Thyroid gland (tissue), 4 donors: ENCODE measurements at regions not wholly inside any gene's neighbourhood (a gene's known extent, or its start where the extent isn't known, plus 50 kb on each side); places are given as distances from the start of the nearest gene placed in this dataset.

Experiments used
- DNase-seq, 2 donors: peaks; one replicate each; pipeline ENCODE4 v3.0.0-alpha.2; 2019
- H3K27ac ChIP-seq, 3 donors: fragments of 200-600 bp; sonication (generic); 1 replicate in 2 of 3; 2 replicates in 1 of 3; pipeline ENCODE4 v1.5.1; 2016 to 2019; ENCODE audit warnings: mild to moderate bottlenecking in 1 of 3, moderate library complexity in 1 of 3
- H3K27me3 ChIP-seq: fragments of 200-600 bp; sonication (generic); one replicate; pipeline ENCODE4 v1.5.1; 2019
- H3K36me3 ChIP-seq, 2 donors: fragments of 200-600 bp; sonication (generic); one replicate each; pipeline ENCODE4 v1.5.1; 2016 to 2019
- H3K4me1 ChIP-seq, 2 donors: fragments of 200-600 bp; sonication (generic); one replicate each; pipeline ENCODE4 v1.5.1; 2017 to 2019
- H3K4me3 ChIP-seq, 3 donors: fragments of 200-600 bp; sonication (generic); replicated peaks in 1 of 3; 1 replicate in 2 of 3; 2 replicates in 1 of 3; pipeline ENCODE4 v1.5.1; 2016; ENCODE audit warnings: mild to moderate bottlenecking in 1 of 3
- H3K9me3 ChIP-seq: fragments of 200-600 bp; sonication (generic); one replicate; pipeline ENCODE4 v1.5.1; 2017
- CTCF ChIP-seq, 6 experiments: fragments of 200-600 bp in 3 of 6; fragments of 450-650 bp in 3 of 6; sonication (generic) in 3 of 6; IDR thresholded peaks; one replicate each; pipeline ENCODE4 v1.5.1; 2016 to 2019; ENCODE audit warnings: antibody characterized with exemption in 6 of 6, mild to moderate bottlenecking in 2 of 6, inconsistent platforms in 1 of 6, moderate library complexity in 1 of 6
- POLR2A ChIP-seq, 2 donors: fragments of 450-650 bp; IDR thresholded peaks; one replicate each; pipeline ENCODE4 v1.6.1; 2017; ENCODE audit warnings: antibody characterized with exemption in 2 of 2, mild to moderate bottlenecking in 2 of 2, moderate library complexity in 1 of 2
- WGBS, 2 donors: methylation state at CpG; one replicate each; pipeline ENCODE4 v1.1.5; 2017; 5-methylcytosine and 5-hydroxymethylcytosine counted together
- intact Hi-C: fragments of 100-400 bp; cut with DNase I; formaldehyde crosslinking; loops from one replicate; pipeline ENCODE4 v1.15.1; 2023

GRCh38 chr18:41818381-41819355 lies 136.4 kb upstream of the PIK3C3 start:
- Histone ChIP-seq H3K4me3 (no peak overlapping the region), H3K9me3 (no peaks in the 10 kb centered on the region), H3K4me1 (no peaks in the 10 kb centered on the region), H3K27ac (no peak overlapping the region), H3K27me3 (no peaks in the 10 kb centered on the region), H3K36me3 (no peaks in the 10 kb centered on the region)
- intact Hi-C loops, result no loop called here
- TF ChIP-seq POLR2A (IDR thresholded peaks at IDR 0.05), result no peak
- 78 to 86% methylated on average over 11 of the region's 11 CpGs for WGBS, 2 donors
- DNase-seq, result no peak

DNA sequence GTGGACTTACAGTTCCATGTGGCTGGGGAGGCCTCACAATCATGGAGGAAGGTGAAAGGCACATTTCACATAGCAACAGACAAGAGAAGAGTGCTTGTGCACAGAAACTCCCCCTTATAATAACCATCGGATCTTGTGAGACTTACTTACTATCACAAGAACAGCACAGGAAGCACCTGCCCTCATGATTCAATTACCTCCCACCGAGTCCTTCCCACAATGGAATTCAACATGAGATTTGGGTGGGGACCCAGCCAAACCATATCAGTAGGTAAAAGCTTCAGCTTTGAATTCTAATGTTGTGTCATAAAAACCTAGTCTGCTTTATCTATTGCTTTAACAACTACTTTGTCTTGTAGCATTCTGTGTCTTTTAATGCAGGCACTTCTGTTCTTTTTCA lies 140.4 kb upstream of the PIK3C3 start:
- intact Hi-C loops, result no loop called here
- TF ChIP-seq POLR2A (IDR thresholded peaks at IDR 0.05) (no peak), CTCF (IDR thresholded peaks at IDR 0.05) (no peak)
- no peaks in the 10 kb centered on the region for H3K27me3 ChIP-seq
- no peak overlapping the region for H3K27ac ChIP-seq
- no peaks in the 10 kb centered on the region for H3K9me3 ChIP-seq
- no peak for DNase-seq
- H3K36me3 ChIP-seq, result no peaks in the 10 kb centered on the region
- no peaks in the 10 kb centered on the region for H3K4me1 ChIP-seq
- 67 to 79% methylated on average over 2 of the region's 2 CpGs for WGBS, 2 donors
- H3K4me3 ChIP-seq, result no peak overlapping the region

DNA sequence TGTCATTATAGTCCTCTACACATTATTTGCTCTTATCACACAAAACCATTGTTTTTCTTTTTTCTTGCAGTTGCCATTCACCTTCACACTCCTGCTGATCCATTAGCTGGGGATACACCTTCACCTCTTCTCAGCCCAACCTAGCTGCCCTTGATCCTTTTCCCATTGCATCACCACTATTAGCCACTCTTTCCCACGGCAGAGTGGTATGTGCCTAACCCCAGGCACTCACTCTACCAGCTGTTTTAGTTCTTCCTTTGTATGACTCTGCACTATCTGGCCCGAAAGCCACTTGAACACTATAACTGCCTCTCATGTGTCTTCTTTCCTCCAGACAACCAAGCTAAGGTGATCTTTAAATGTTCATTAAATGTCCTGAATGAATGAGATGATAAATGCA lies 145.4 kb upstream of the PIK3C3 start:
- H3K4me1 ChIP-seq, result no peaks in the 10 kb centered on the region
- no peaks in the 10 kb centered on the region for H3K36me3 ChIP-seq
- H3K9me3 ChIP-seq, result no peaks in the 10 kb centered on the region
- no peak for DNase-seq
- TF ChIP-seq CTCF (IDR thresholded peaks at IDR 0.05), result no peak
- TF ChIP-seq POLR2A (IDR thresholded peaks at IDR 0.05), result no peak
- H3K27me3 ChIP-seq, result no peaks in the 10 kb centered on the region
- WGBS, 2 donors, result 25 to 38% methylated on average over 2 of the region's 2 CpGs
- H3K4me3 ChIP-seq, result no peak overlapping the region
- intact Hi-C loops, result no loop called here
- no peak overlapping the region for H3K27ac ChIP-seq

GRCh38 chr18:41805341-41805740 lies 149.7 kb upstream of the PIK3C3 start:
- H3K4me3 ChIP-seq, result no peak overlapping the region
- H3K4me1 ChIP-seq, result no peaks in the 10 kb centered on the region
- H3K9me3 ChIP-seq, result no peaks in the 10 kb centered on the region
- WGBS, 2 donors, result 76 to 83% methylated on average over 3 of the region's 3 CpGs
- H3K27ac ChIP-seq, result no peak overlapping the region
- H3K27me3 ChIP-seq, result no peaks in the 10 kb centered on the region
- TF ChIP-seq POLR2A (IDR thresholded peaks at IDR 0.05), result no peak
- no peak for TF ChIP-seq CTCF (IDR thresholded peaks at IDR 0.05)
- intact Hi-C loops, result no loop called here
- DNase-seq, result no peak
- no peaks in the 10 kb centered on the region for H3K36me3 ChIP-seq

- no peak for DNase-seq
- no peaks in the 10 kb centered on the region for H3K4me1 ChIP-seq
- H3K36me3 ChIP-seq, result no peaks in the 10 kb centered on the region
- TF ChIP-seq CTCF (IDR thresholded peaks at IDR 0.05) (no peak), POLR2A (IDR thresholded peaks at IDR 0.05) (no peak)
- 69 to 85% methylated on average over 2 of the region's 2 CpGs for WGBS, 2 donors
- no peaks in the 10 kb centered on the region for H3K27me3 ChIP-seq
- no peaks in the 10 kb centered on the region for H3K9me3 ChIP-seq
- no peak overlapping the region for H3K4me3 ChIP-seq
- H3K27ac ChIP-seq, result no peak overlapping the region
- intact Hi-C loops, result no loop called here
Measured at GRCh38 chr18:41798879-41799278, 156.2 kb upstream of the PIK3C3 start.
